ENCODE measurements at regions not wholly inside any gene's neighbourhood (a gene's known extent, or its start where the extent isn't known, plus 50 kb on each side); places are given as distances from the start of the nearest gene placed in this dataset.

- TF ChIP-seq, protein P1, sequence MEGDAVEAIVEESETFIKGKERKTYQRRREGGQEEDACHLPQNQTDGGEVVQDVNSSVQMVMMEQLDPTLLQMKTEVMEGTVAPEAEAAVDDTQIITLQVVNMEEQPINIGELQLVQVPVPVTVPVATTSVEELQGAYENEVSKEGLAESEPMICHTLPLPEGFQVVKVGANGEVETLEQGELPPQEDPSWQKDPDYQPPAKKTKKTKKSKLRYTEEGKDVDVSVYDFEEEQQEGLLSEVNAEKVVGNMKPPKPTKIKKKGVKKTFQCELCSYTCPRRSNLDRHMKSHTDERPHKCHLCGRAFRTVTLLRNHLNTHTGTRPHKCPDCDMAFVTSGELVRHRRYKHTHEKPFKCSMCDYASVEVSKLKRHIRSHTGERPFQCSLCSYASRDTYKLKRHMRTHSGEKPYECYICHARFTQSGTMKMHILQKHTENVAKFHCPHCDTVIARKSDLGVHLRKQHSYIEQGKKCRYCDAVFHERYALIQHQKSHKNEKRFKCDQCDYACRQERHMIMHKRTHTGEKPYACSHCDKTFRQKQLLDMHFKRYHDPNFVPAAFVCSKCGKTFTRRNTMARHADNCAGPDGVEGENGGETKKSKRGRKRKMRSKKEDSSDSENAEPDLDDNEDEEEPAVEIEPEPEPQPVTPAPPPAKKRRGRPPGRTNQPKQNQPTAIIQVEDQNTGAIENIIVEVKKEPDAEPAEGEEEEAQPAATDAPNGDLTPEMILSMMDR (IDR thresholded peaks at IDR 0.05; ENCODE audit: low read depth, low read length) = no peak
- TF ChIP-seq EZH2phosphoT487 (IDR thresholded peaks at IDR 0.05; ENCODE audit: low read depth) = no peak
Measured at GRCh38 chr5:107011605-107012004, 659.1 kb downstream of the EFNA5 start.
